Stimulated activated CD4-positive, alpha-beta T cell treated with anti-CD3 and anti-CD28 coated beads, Interleukin-1b, Interleukin-23, amount 100 ng/mL, for 24 hours (primary cell): ENCODE measurements at regions not wholly inside any gene's neighbourhood (a gene's known extent, or its start where the extent isn't known, plus 50 kb on each side); places are given as distances from the start of the nearest gene placed in this dataset.

ENCODE experiments used
- DNase-seq, 4 experiments: peaks; one replicate each; pipeline ENCODE4 v3.0.0-alpha.2; 2020; ENCODE audit warnings: low read depth in 4 of 4, low spot score in 1 of 4

GRCh38 chr6:167766986-167767714 lies 59.6 kb upstream of the AFDN start:
- no peak for DNase-seq

GRCh38 chr6:167767715-167768107 lies 59.0 kb upstream of the AFDN start:
- no peak for DNase-seq

GRCh38 chr6:167768471-167769215 lies 58.1 kb upstream of the AFDN start:
- DNase-seq, result no peak

GRCh38 chr6:167769408-167770190 lies 57.1 kb upstream of the AFDN start:
- no peak for DNase-seq

GRCh38 chr6:167770291-167770955 lies 56.3 kb upstream of the AFDN start:
- DNase-seq, result no peak

- no peak for DNase-seq
Measured at GRCh38 chr6:167774881-167775280, 51.8 kb upstream of the AFDN start.

GRCh38 chr6:167776906-167777627 lies 49.6 kb upstream of the AFDN start:
- no peak for DNase-seq
